Parathyroid adenoma (tissue), 2 donors: ENCODE measurements at regions not wholly inside any gene's neighbourhood (a gene's known extent, or its start where the extent isn't known, plus 50 kb on each side); places are given as distances from the start of the nearest gene placed in this dataset.

Source experiments
- H2AFZ ChIP-seq: fragments of 300-600 bp; sonication (generic); one replicate; pipeline ENCODE4 v1.7.0; 2017; ENCODE audit warnings: antibody characterized with exemption, mild to moderate bottlenecking
- H3K27ac ChIP-seq: fragments of 300-600 bp; sonication (generic); one replicate; pipeline ENCODE4 v1.7.0; 2017
- H3K27me3 ChIP-seq: fragments of 300-600 bp; sonication (generic); one replicate; pipeline ENCODE4 v1.7.0; 2017; ENCODE audit warnings: low read length; ENCODE audit not compliant: control insufficient read depth, insufficient read depth
- H3K36me3 ChIP-seq: fragments of 300-600 bp; sonication (generic); one replicate; pipeline ENCODE4 v1.7.0; 2017; ENCODE audit warnings: low read length; ENCODE audit not compliant: control insufficient read depth, insufficient read depth
- H3K4me1 ChIP-seq: fragments of 300-600 bp; sonication (generic); one replicate; pipeline ENCODE4 v1.7.0; 2017; ENCODE audit warnings: control low read depth
- H3K4me2 ChIP-seq: fragments of 300-600 bp; sonication (generic); one replicate; pipeline ENCODE4 v1.7.0; 2017; ENCODE audit warnings: low read length
- H3K4me3 ChIP-seq: fragments of 300-600 bp; sonication (generic); one replicate; pipeline ENCODE4 v1.7.0; 2017; ENCODE audit warnings: low read depth, low read length
- H3K79me2 ChIP-seq: fragments of 300-600 bp; sonication (generic); one replicate; pipeline ENCODE4 v1.7.0; 2017; ENCODE audit warnings: control low read depth
- H3K9ac ChIP-seq: fragments of 300-600 bp; sonication (generic); one replicate; pipeline ENCODE4 v1.7.0; 2017; ENCODE audit warnings: mild to moderate bottlenecking
- H3K9me3 ChIP-seq: fragments of 300-600 bp; sonication (generic); one replicate; pipeline ENCODE4 v1.7.0; 2017; ENCODE audit warnings: low read length; ENCODE audit not compliant: control insufficient read depth
- TF ChIP-seq, protein P1 (sequence below): fragments of 300-600 bp; sonication (generic); IDR thresholded peaks from one replicate; pipeline ENCODE4 v1.7.0; 2017; ENCODE audit warnings: antibody characterized with exemption, mild to moderate bottlenecking
- donor health status: primary hyperparathyroidism.

DNA sequence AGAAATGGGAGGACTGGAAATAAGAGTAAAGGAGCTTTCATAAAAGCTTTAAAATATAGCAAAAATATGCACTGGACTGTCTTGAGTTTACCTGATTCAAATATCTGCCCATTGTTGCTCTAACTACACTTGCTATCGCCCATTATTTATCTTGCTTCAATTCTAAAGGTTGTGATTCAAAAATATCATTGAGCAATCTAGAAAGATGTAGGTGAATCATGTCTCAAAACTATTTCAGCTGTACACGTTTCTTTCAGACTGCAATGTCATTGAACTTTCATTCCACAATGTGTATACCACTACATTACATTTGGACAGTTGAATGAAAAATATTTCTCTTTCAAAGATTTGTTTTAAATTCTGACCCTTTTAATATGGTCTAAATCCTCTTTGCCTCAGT is 545.6 kb downstream of the BMP2 start:
- H3K4me3 ChIP-seq = no peak overlapping the region
- TF ChIP-seq, protein P1, sequence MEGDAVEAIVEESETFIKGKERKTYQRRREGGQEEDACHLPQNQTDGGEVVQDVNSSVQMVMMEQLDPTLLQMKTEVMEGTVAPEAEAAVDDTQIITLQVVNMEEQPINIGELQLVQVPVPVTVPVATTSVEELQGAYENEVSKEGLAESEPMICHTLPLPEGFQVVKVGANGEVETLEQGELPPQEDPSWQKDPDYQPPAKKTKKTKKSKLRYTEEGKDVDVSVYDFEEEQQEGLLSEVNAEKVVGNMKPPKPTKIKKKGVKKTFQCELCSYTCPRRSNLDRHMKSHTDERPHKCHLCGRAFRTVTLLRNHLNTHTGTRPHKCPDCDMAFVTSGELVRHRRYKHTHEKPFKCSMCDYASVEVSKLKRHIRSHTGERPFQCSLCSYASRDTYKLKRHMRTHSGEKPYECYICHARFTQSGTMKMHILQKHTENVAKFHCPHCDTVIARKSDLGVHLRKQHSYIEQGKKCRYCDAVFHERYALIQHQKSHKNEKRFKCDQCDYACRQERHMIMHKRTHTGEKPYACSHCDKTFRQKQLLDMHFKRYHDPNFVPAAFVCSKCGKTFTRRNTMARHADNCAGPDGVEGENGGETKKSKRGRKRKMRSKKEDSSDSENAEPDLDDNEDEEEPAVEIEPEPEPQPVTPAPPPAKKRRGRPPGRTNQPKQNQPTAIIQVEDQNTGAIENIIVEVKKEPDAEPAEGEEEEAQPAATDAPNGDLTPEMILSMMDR = no peak
- no peak overlapping the region for H2AFZ ChIP-seq
- no peaks in the 10 kb centered on the region for H3K36me3 ChIP-seq
- H3K27me3 ChIP-seq = no peaks in the 10 kb centered on the region
- H3K79me2 ChIP-seq = no peaks in the 10 kb centered on the region
- no peaks in the 10 kb centered on the region for H3K4me1 ChIP-seq
- no peak overlapping the region for H3K27ac ChIP-seq
- H3K9ac ChIP-seq = no peak overlapping the region
- no peak overlapping the region for H3K4me2 ChIP-seq
- no peaks in the 10 kb centered on the region for H3K9me3 ChIP-seq

DNA sequence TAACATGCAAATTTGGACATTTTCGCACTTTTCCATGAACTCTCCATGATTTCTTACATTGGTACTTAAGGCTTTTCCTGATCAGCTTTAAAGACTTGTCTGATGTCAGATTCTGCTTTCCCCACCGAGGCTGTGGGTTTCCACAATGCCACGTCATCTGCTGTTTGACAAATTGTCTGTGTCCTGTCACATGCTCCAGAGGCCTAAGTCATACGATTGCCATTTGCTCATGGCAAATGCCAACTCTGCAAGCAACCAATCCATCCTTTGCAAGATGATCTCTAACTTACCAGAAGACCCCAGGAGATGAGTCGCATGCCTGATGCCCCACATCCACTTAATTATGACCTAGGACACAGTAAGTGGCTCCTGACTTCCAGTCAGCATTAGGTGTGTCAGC is 556.5 kb downstream of the BMP2 start:
- Histone ChIP-seq H3K4me3 (no peak overlapping the region), H3K4me1 (no peaks in the 10 kb centered on the region), H3K9me3 (no peaks in the 10 kb centered on the region), H3K9ac (no peak overlapping the region), H3K79me2 (no peaks in the 10 kb centered on the region), H3K27ac (no peak overlapping the region), H3K27me3 (no peaks in the 10 kb centered on the region), H2AFZ (no peak overlapping the region), H3K4me2 (no peak overlapping the region), H3K36me3 (no peaks in the 10 kb centered on the region)
- TF ChIP-seq, protein P1 = no peak

DNA sequence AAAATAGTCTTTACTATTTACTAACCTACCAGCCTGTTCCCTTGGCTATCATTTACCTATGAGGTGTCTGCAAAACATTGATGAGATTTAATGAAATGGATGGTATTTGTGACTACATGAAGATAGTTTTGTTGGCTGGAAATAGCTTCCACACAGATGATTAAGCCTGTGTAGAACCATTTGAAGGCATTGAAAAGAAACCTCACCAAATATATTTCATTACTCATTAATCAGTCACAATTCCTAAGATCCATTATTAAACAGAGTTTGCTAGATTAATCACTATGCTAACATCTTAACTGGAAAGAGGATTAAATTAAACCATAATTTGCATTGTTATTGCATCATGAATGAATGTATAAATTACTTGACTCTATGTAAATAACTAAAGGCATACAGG is 560.3 kb downstream of the BMP2 start:
- no peaks in the 10 kb centered on the region for H3K79me2 ChIP-seq
- H3K9ac ChIP-seq = no peak overlapping the region
- TF ChIP-seq, protein P1 = no peak
- H3K4me3 ChIP-seq = no peak overlapping the region
- no peaks in the 10 kb centered on the region for H3K9me3 ChIP-seq
- H3K4me1 ChIP-seq = no peaks in the 10 kb centered on the region
- no peaks in the 10 kb centered on the region for H3K27me3 ChIP-seq
- H3K36me3 ChIP-seq = no peaks in the 10 kb centered on the region
- H3K27ac ChIP-seq = no peak overlapping the region
- H2AFZ ChIP-seq = no peak overlapping the region
- no peak overlapping the region for H3K4me2 ChIP-seq

DNA sequence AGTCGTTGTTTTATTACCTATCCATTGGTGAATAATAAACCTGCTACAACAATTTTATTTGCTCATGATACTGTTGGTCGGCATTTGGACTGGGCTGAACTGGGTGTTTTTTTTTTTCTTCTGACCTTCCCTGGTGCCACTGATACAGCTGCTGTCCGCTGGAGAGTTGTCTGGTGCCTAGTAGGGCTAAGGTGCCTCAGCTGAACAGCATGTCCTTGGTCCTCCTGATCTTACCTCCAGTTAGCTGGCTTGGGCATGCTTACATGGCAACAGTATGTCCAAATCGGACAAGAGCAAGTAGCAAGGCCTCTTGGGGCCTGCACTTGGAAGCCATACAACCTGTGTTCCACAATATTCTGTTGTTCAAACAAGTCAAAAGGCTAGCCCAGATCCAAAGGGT is 563.4 kb downstream of the BMP2 start:
- no peak overlapping the region for H3K27ac ChIP-seq
- H3K27me3 ChIP-seq = no peaks in the 10 kb centered on the region
- H3K9ac ChIP-seq = no peak overlapping the region
- no peaks in the 10 kb centered on the region for H3K36me3 ChIP-seq
- H2AFZ ChIP-seq = no peak overlapping the region
- no peaks in the 10 kb centered on the region for H3K79me2 ChIP-seq
- no peak overlapping the region for H3K4me3 ChIP-seq
- TF ChIP-seq, protein P1 = no peak
- H3K4me2 ChIP-seq = no peak overlapping the region
- H3K4me1 ChIP-seq = no peaks in the 10 kb centered on the region
- no peaks in the 10 kb centered on the region for H3K9me3 ChIP-seq

DNA sequence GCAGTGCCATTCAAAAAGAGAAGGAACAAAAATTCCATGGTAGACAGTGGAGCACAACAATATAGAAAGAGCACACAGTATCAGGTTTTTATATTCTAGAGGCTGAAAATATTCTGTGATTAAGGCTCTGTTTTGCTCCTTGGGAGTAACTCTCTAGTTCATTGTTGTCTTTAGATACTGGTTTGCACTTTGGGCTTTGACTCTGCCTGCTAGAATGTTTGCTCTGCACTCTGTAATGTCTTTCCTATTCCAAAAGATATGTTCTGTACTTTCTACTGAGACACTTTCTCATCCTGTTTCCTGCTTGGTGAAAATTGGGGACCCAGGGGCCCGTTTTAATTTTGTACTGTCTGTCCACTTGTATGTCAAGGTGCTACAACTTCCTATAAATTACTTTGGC is 564.7 kb downstream of the BMP2 start:
- Histone ChIP-seq H3K79me2 (no peaks in the 10 kb centered on the region), H3K4me2 (no peak overlapping the region), H3K27me3 (no peaks in the 10 kb centered on the region), H3K27ac (no peak overlapping the region), H3K36me3 (no peaks in the 10 kb centered on the region), H3K4me3 (no peak overlapping the region), H3K4me1 (no peaks in the 10 kb centered on the region), H3K9ac (no peak overlapping the region), H3K9me3 (no peaks in the 10 kb centered on the region), H2AFZ (no peak overlapping the region)
- TF ChIP-seq, protein P1 = no peak
